ENCODE measurements at regions not wholly inside any gene's neighbourhood (a gene's known extent, or its start where the extent isn't known, plus 50 kb on each side); places are given as distances from the start of the nearest gene placed in this dataset.

GRCh38 chr21:22993144-22993543, 1994.9 kb downstream of the NCAM2 start:
- no peak for DNase-seq
- WGBS, 3 donors = 79 to 82% (median 81%) methylated on average over 4 of the region's 4 CpGs
- H3K36me3 ChIP-seq (ENCODE audit: control insufficient read depth in 3 of 3, insufficient read depth in 2 of 3, low read depth in 1 of 3, low read length in 3 of 3) = no peaks in the 10 kb centered on the region
- no peaks in the 10 kb centered on the region for H3K4me1 ChIP-seq (ENCODE audit: control insufficient read depth in 3 of 3, insufficient read depth in 2 of 3, low read depth in 1 of 3, low read length in 2 of 3)
- no peak for FAIRE-seq
- H3K9me3 ChIP-seq (ENCODE audit: control insufficient read depth in 2 of 2, insufficient read depth in 1 of 2, low read depth in 1 of 2, low read length in 1 of 2) = peaks cover 0 to 3% of the 10 kb centered on the region in 2 donors
- H3K27ac ChIP-seq (ENCODE audit: low read depth in 1 of 3, low read length in 2 of 3) = no peak overlapping the region
- no peaks in the 10 kb centered on the region for H3K27me3 ChIP-seq (ENCODE audit: control insufficient read depth in 3 of 3, insufficient read depth in 3 of 3, low read length in 3 of 3)
- no peak overlapping the region for H3K4me3 ChIP-seq (ENCODE audit: low read depth in 1 of 3, low read length in 3 of 3)

GRCh38 chr21:22993822-22994574, 1995.8 kb downstream of the NCAM2 start:
- FAIRE-seq = no peak
- H3K4me1 ChIP-seq (ENCODE audit: control insufficient read depth in 3 of 3, insufficient read depth in 2 of 3, low read depth in 1 of 3, low read length in 2 of 3) = no peaks in the 10 kb centered on the region
- no peaks in the 10 kb centered on the region for H3K27me3 ChIP-seq (ENCODE audit: control insufficient read depth in 3 of 3, insufficient read depth in 3 of 3, low read length in 3 of 3)
- peaks cover 0 to 3% of the 10 kb centered on the region in 2 donors for H3K9me3 ChIP-seq (ENCODE audit: control insufficient read depth in 2 of 2, insufficient read depth in 1 of 2, low read depth in 1 of 2, low read length in 1 of 2)
- WGBS, 3 donors = 86 to 92% (median 89%) methylated on average over 14 of the region's 14 CpGs
- no peak overlapping the region for H3K27ac ChIP-seq (ENCODE audit: low read depth in 1 of 3, low read length in 2 of 3)
- H3K36me3 ChIP-seq (ENCODE audit: control insufficient read depth in 3 of 3, insufficient read depth in 2 of 3, low read depth in 1 of 3, low read length in 3 of 3) = no peaks in the 10 kb centered on the region
- H3K4me3 ChIP-seq (ENCODE audit: low read depth in 1 of 3, low read length in 3 of 3) = no peak overlapping the region
- no peak for DNase-seq

- FAIRE-seq = no peak
Observed at GRCh38 chr21:23003951-23004350, 2005.7 kb downstream of the NCAM2 start.

GRCh38 chr21:23008601-23009202, 2010.5 kb downstream of the NCAM2 start:
- Histone ChIP-seq H3K9me3 (ENCODE audit: control insufficient read depth in 2 of 2, insufficient read depth in 1 of 2, low read depth in 1 of 2, low read length in 1 of 2) (no peaks in the 10 kb centered on the region), H3K27me3 (ENCODE audit: control insufficient read depth in 3 of 3, insufficient read depth in 3 of 3, low read length in 3 of 3) (no peaks in the 10 kb centered on the region), H3K4me3 (ENCODE audit: low read depth in 1 of 3, low read length in 3 of 3) (no peak overlapping the region), H3K36me3 (ENCODE audit: control insufficient read depth in 3 of 3, insufficient read depth in 2 of 3, low read depth in 1 of 3, low read length in 3 of 3) (no peaks in the 10 kb centered on the region), H3K27ac (ENCODE audit: low read depth in 1 of 3, low read length in 2 of 3) (no peak overlapping the region), H3K4me1 (ENCODE audit: control insufficient read depth in 3 of 3, insufficient read depth in 2 of 3, low read depth in 1 of 3, low read length in 2 of 3) (no peaks in the 10 kb centered on the region)
- no peak for FAIRE-seq
- WGBS, 3 donors = 64 to 77% (median 76%) methylated on average over 6 of the region's 6 CpGs
- no peak for DNase-seq

More at GRCh38 chr21:23003951-23004350, 2005.7 kb downstream of the NCAM2 start:
- Histone ChIP-seq H3K4me3 (ENCODE audit: low read depth in 1 of 3, low read length in 3 of 3) (no peak overlapping the region), H3K9me3 (ENCODE audit: control insufficient read depth in 2 of 2, insufficient read depth in 1 of 2, low read depth in 1 of 2, low read length in 1 of 2) (no peaks in the 10 kb centered on the region), H3K27me3 (ENCODE audit: control insufficient read depth in 3 of 3, insufficient read depth in 3 of 3, low read length in 3 of 3) (no peaks in the 10 kb centered on the region), H3K27ac (ENCODE audit: low read depth in 1 of 3, low read length in 2 of 3) (no peak overlapping the region), H3K36me3 (ENCODE audit: control insufficient read depth in 3 of 3, insufficient read depth in 2 of 3, low read depth in 1 of 3, low read length in 3 of 3) (no peaks in the 10 kb centered on the region), H3K4me1 (ENCODE audit: control insufficient read depth in 3 of 3, insufficient read depth in 2 of 3, low read depth in 1 of 3, low read length in 2 of 3) (no peaks in the 10 kb centered on the region)
- DNase-seq = no peak
- 25 to 66% (median 30%) methylated on average over 5 of the region's 5 CpGs for WGBS, 3 donors

GRCh38 chr21:23009360-23009759, 2011.2 kb downstream of the NCAM2 start:
- H3K36me3 ChIP-seq (ENCODE audit: control insufficient read depth in 3 of 3, insufficient read depth in 2 of 3, low read depth in 1 of 3, low read length in 3 of 3) = no peaks in the 10 kb centered on the region
- DNase-seq (no peak), FAIRE-seq (no peak)
- 41 to 49% (median 41%) methylated on average over 3 of the region's 3 CpGs for WGBS, 3 donors
- no peak overlapping the region for H3K27ac ChIP-seq (ENCODE audit: low read depth in 1 of 3, low read length in 2 of 3)
- H3K27me3 ChIP-seq (ENCODE audit: control insufficient read depth in 3 of 3, insufficient read depth in 3 of 3, low read length in 3 of 3) = no peaks in the 10 kb centered on the region
- H3K4me1 ChIP-seq (ENCODE audit: control insufficient read depth in 3 of 3, insufficient read depth in 2 of 3, low read depth in 1 of 3, low read length in 2 of 3) = no peaks in the 10 kb centered on the region
- no peak overlapping the region for H3K4me3 ChIP-seq (ENCODE audit: low read depth in 1 of 3, low read length in 3 of 3)
- no peaks in the 10 kb centered on the region for H3K9me3 ChIP-seq (ENCODE audit: control insufficient read depth in 2 of 2, insufficient read depth in 1 of 2, low read depth in 1 of 2, low read length in 1 of 2)

GRCh38 chr21:23014021-23014420, 2015.8 kb downstream of the NCAM2 start:
- Histone ChIP-seq H3K27me3 (ENCODE audit: control insufficient read depth in 3 of 3, insufficient read depth in 3 of 3, low read length in 3 of 3) (no peaks in the 10 kb centered on the region), H3K27ac (ENCODE audit: low read depth in 1 of 3, low read length in 2 of 3) (no peak overlapping the region), H3K4me1 (ENCODE audit: control insufficient read depth in 3 of 3, insufficient read depth in 2 of 3, low read depth in 1 of 3, low read length in 2 of 3) (no peaks in the 10 kb centered on the region), H3K4me3 (ENCODE audit: low read depth in 1 of 3, low read length in 3 of 3) (no peak overlapping the region), H3K9me3 (ENCODE audit: control insufficient read depth in 2 of 2, insufficient read depth in 1 of 2, low read depth in 1 of 2, low read length in 1 of 2) (no peaks in the 10 kb centered on the region), H3K36me3 (ENCODE audit: control insufficient read depth in 3 of 3, insufficient read depth in 2 of 3, low read depth in 1 of 3, low read length in 3 of 3) (no peaks in the 10 kb centered on the region)
- no peak for FAIRE-seq
- 42 to 62% (median 51%) methylated on average over 4 of the region's 4 CpGs for WGBS, 3 donors
- DNase-seq = no peak

- Histone ChIP-seq H3K4me1 (ENCODE audit: control insufficient read depth in 3 of 3, insufficient read depth in 2 of 3, low read depth in 1 of 3, low read length in 2 of 3) (no peaks in the 10 kb centered on the region), H3K27ac (ENCODE audit: low read depth in 1 of 3, low read length in 2 of 3) (no peak overlapping the region), H3K9me3 (ENCODE audit: control insufficient read depth in 2 of 2, insufficient read depth in 1 of 2, low read depth in 1 of 2, low read length in 1 of 2) (peaks cover 0 to 1% of the 10 kb centered on the region in 2 donors), H3K4me3 (ENCODE audit: low read depth in 1 of 3, low read length in 3 of 3) (no peak overlapping the region), H3K27me3 (ENCODE audit: control insufficient read depth in 3 of 3, insufficient read depth in 3 of 3, low read length in 3 of 3) (no peaks in the 10 kb centered on the region), H3K36me3 (ENCODE audit: control insufficient read depth in 3 of 3, insufficient read depth in 2 of 3, low read depth in 1 of 3, low read length in 3 of 3) (no peaks in the 10 kb centered on the region)
- peak in 1 of 2 donors; percentile 5 for DNase-seq
- WGBS, 3 donors = 37 to 57% (median 56%) methylated on average over 4 of the region's 4 CpGs
- FAIRE-seq = peak; percentile 41
Observed at GRCh38 chr21:23016617-23017016, 2018.4 kb downstream of the NCAM2 start.

- no peaks in the 10 kb centered on the region for H3K4me1 ChIP-seq (ENCODE audit: control insufficient read depth in 3 of 3, insufficient read depth in 2 of 3, low read depth in 1 of 3, low read length in 2 of 3)
- H3K9me3 ChIP-seq (ENCODE audit: control insufficient read depth in 2 of 2, insufficient read depth in 1 of 2, low read depth in 1 of 2, low read length in 1 of 2) = peaks cover 0 to 2% of the 10 kb centered on the region in 2 donors
- FAIRE-seq = no peak
Observed at GRCh38 chr21:23017989-23018388, 2019.8 kb downstream of the NCAM2 start.

More at GRCh38 chr21:23017989-23018388, 2019.8 kb downstream of the NCAM2 start:
- H3K4me3 ChIP-seq (ENCODE audit: low read depth in 1 of 3, low read length in 3 of 3) = no peak overlapping the region
- no peaks in the 10 kb centered on the region for H3K36me3 ChIP-seq (ENCODE audit: control insufficient read depth in 3 of 3, insufficient read depth in 2 of 3, low read depth in 1 of 3, low read length in 3 of 3)
- DNase-seq = no peak
- H3K27ac ChIP-seq (ENCODE audit: low read depth in 1 of 3, low read length in 2 of 3) = no peak overlapping the region
- no peaks in the 10 kb centered on the region for H3K27me3 ChIP-seq (ENCODE audit: control insufficient read depth in 3 of 3, insufficient read depth in 3 of 3, low read length in 3 of 3)

Data from small intestine (tissue), 7 donors.